ENCODE measurements at regions not wholly inside any gene's neighbourhood (a gene's known extent, or its start where the extent isn't known, plus 50 kb on each side); places are given as distances from the start of the nearest gene placed in this dataset.

DNA sequence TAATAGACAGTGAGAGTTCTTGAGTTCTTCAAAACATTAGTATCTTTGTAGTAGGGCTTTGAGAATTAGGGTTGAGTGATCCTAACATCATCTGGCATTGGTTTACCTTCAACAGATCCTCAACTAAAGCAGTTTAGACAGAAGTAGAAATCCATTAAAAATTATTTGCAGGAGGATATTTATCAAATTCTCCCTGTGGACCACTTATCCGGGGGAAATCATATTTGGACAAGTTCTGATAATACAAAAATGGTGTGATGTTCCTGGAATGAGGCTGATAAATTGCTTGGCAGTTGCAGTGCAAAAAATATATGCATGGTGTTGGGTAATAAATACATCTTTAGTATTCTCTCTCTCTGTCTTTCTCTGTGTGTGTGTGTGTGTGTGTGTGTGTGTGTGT, 115.1 kb upstream of the CHODL start:
- no peaks in the 10 kb centered on the region for H3K36me3 ChIP-seq (ENCODE audit: insufficient read depth, low read length)
- H3K4me2 ChIP-seq (ENCODE audit: low read depth, low read length, poor library complexity, severe bottlenecking): no peak overlapping the region
- H3K9ac ChIP-seq (ENCODE audit: low read depth, low read length, poor library complexity, severe bottlenecking): no peak overlapping the region
- H3K9me3 ChIP-seq (ENCODE audit: insufficient read depth, low read depth, low read length): no peaks in the 10 kb centered on the region
- H3K27me3 ChIP-seq (ENCODE audit: insufficient read depth, low read length, poor library complexity, severe bottlenecking): no peaks in the 10 kb centered on the region
- no peaks in the 10 kb centered on the region for H3K9me2 ChIP-seq (replicated peaks; ENCODE audit: low read depth, low read length)
- no peaks in the 10 kb centered on the region for H4K20me1 ChIP-seq (ENCODE audit: insufficient read depth, low read length, poor library complexity, severe bottlenecking)
- no peaks in the 10 kb centered on the region for H3K79me2 ChIP-seq (ENCODE audit: insufficient read depth, low read length)
- no peak for TF ChIP-seq EZH2phosphoT487 (IDR thresholded peaks at IDR 0.05; ENCODE audit: borderline replicate concordance)
- TF ChIP-seq, protein P1, sequence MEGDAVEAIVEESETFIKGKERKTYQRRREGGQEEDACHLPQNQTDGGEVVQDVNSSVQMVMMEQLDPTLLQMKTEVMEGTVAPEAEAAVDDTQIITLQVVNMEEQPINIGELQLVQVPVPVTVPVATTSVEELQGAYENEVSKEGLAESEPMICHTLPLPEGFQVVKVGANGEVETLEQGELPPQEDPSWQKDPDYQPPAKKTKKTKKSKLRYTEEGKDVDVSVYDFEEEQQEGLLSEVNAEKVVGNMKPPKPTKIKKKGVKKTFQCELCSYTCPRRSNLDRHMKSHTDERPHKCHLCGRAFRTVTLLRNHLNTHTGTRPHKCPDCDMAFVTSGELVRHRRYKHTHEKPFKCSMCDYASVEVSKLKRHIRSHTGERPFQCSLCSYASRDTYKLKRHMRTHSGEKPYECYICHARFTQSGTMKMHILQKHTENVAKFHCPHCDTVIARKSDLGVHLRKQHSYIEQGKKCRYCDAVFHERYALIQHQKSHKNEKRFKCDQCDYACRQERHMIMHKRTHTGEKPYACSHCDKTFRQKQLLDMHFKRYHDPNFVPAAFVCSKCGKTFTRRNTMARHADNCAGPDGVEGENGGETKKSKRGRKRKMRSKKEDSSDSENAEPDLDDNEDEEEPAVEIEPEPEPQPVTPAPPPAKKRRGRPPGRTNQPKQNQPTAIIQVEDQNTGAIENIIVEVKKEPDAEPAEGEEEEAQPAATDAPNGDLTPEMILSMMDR (conservative IDR thresholded peaks at IDR 0.05; ENCODE audit: low read length): no peak
- H3K4me1 ChIP-seq (ENCODE audit: insufficient read depth, low read length, poor library complexity, severe bottlenecking): no peaks in the 10 kb centered on the region
- H3F3A ChIP-seq (ENCODE audit: low read depth): no peaks in the 10 kb centered on the region
- H3K4me3 ChIP-seq (ENCODE audit: low read length, poor library complexity, severe bottlenecking): no peak overlapping the region
- H2AFZ ChIP-seq (ENCODE audit: low read length): no peak overlapping the region

DNA sequence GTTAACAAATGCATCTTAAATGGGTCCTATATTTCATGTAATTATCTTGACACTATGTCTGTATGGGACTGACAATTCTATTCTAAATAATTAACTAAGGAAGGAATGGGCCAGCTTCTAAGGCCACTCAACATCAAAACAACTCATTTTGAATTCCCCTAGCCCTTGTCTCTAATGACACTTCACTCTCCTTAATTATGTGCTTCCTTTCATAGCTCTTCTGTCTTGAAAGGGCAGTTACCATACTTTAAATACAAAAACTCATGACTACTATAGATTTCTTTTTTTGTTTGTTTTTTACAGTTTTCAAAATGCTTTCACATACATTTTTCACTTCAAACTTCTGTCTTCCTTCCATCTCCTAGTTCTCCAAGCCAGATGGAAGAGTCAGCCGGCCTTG, 126.1 kb upstream of the CHODL start:
- Histone ChIP-seq H3K36me3 (ENCODE audit: insufficient read depth, low read length) (no peaks in the 10 kb centered on the region), H3K9ac (ENCODE audit: low read depth, low read length, poor library complexity, severe bottlenecking) (no peak overlapping the region), H3K4me1 (ENCODE audit: insufficient read depth, low read length, poor library complexity, severe bottlenecking) (no peaks in the 10 kb centered on the region), H3F3A (ENCODE audit: low read depth) (no peaks in the 10 kb centered on the region), H2AFZ (ENCODE audit: low read length) (no peak overlapping the region), H3K9me3 (ENCODE audit: insufficient read depth, low read depth, low read length) (no peaks in the 10 kb centered on the region), H3K27me3 (ENCODE audit: insufficient read depth, low read length, poor library complexity, severe bottlenecking) (no peaks in the 10 kb centered on the region), H3K79me2 (ENCODE audit: insufficient read depth, low read length) (no peaks in the 10 kb centered on the region), H3K4me2 (ENCODE audit: low read depth, low read length, poor library complexity, severe bottlenecking) (no peak overlapping the region), H4K20me1 (ENCODE audit: insufficient read depth, low read length, poor library complexity, severe bottlenecking) (no peaks in the 10 kb centered on the region), H3K4me3 (ENCODE audit: low read length, poor library complexity, severe bottlenecking) (no peak overlapping the region), H3K9me2 (replicated peaks; ENCODE audit: low read depth, low read length) (no peaks in the 10 kb centered on the region)
- TF ChIP-seq, protein P1 (conservative IDR thresholded peaks at IDR 0.05; ENCODE audit: low read length): no peak
- TF ChIP-seq EZH2phosphoT487 (IDR thresholded peaks at IDR 0.05; ENCODE audit: borderline replicate concordance): no peak

DNA sequence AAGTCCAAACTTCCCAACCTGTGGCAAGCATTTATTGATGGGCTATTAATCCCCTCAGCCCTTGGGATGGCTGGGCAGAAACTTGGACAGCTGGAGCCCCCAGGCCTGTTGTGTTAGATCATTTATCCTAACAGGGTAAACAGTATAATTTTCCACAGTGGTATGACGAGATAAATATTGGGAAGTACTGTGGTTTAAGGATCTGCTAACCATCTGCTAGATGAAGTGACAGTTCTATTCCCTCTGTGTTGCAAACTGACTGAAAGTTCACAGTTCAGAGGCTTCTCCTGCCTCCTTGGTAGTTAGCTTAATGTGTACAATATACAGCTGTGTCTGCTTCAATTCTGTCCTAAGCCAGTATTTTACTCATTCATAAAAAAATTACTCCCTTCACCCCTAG, 127.5 kb upstream of the CHODL start:
- no peaks in the 10 kb centered on the region for H3K4me1 ChIP-seq (ENCODE audit: insufficient read depth, low read length, poor library complexity, severe bottlenecking)
- no peaks in the 10 kb centered on the region for H3K79me2 ChIP-seq (ENCODE audit: insufficient read depth, low read length)
- H3K9me3 ChIP-seq (ENCODE audit: insufficient read depth, low read depth, low read length): no peaks in the 10 kb centered on the region
- H3K9ac ChIP-seq (ENCODE audit: low read depth, low read length, poor library complexity, severe bottlenecking): no peak overlapping the region
- H3K9me2 ChIP-seq (replicated peaks; ENCODE audit: low read depth, low read length): no peaks in the 10 kb centered on the region
- H3K4me3 ChIP-seq (ENCODE audit: low read length, poor library complexity, severe bottlenecking): no peak overlapping the region
- TF ChIP-seq, protein P1 (conservative IDR thresholded peaks at IDR 0.05; ENCODE audit: low read length): no peak
- TF ChIP-seq EZH2phosphoT487 (IDR thresholded peaks at IDR 0.05; ENCODE audit: borderline replicate concordance): no peak
- H3F3A ChIP-seq (ENCODE audit: low read depth): no peaks in the 10 kb centered on the region
- H3K27me3 ChIP-seq (ENCODE audit: insufficient read depth, low read length, poor library complexity, severe bottlenecking): no peaks in the 10 kb centered on the region
- no peak overlapping the region for H2AFZ ChIP-seq (ENCODE audit: low read length)
- H3K4me2 ChIP-seq (ENCODE audit: low read depth, low read length, poor library complexity, severe bottlenecking): no peak overlapping the region
- no peaks in the 10 kb centered on the region for H3K36me3 ChIP-seq (ENCODE audit: insufficient read depth, low read length)
- no peaks in the 10 kb centered on the region for H4K20me1 ChIP-seq (ENCODE audit: insufficient read depth, low read length, poor library complexity, severe bottlenecking)

Data from Loucy (cell line).